ENCODE measurements at regions not wholly inside any gene's neighbourhood (a gene's known extent, or its start where the extent isn't known, plus 50 kb on each side); places are given as distances from the start of the nearest gene placed in this dataset.
A peak's percentile ranks its signal among the peaks of the same experiment; 100 is the strongest.

DNA sequence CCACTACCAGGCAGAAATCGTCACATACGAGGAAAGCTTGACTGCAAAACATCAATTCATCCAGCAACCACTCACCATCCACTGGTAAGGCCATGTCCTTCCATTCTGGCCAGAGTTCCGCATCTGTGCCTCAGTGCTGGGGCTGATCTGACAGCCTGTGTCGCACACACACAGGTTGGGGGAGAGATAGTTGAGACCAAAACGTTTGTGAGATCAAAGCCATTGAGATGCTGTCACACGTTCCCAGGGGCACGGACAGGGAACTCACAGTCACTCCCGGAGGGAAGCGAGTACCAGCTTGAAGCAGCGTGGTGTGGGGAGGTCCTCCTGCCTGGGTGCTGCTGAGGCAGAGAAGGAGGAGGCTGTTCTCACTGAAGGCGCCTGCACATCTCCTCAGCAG, 458.5 kb upstream of the SALL3 start:
- DNase-seq, result no peak

DNA sequence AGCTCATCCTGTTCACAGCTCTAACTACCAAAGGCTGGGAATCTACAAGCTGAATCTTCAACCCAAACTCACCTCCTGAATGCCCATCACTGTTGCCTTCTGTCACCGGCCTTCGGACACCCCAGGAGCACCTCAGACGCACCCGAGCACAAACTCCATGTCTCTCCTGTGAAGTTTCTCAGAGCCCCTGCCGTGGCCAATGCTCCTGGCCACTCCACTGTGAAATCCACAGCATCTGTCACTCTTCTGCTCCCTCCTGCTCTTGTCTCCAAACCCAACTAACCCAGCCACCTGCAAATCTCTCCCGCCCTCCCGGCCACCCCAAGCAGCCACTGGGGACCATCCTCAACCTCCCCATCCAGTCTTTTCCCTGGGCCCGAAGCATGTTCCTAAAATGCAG, 457.9 kb upstream of the SALL3 start:
- no peak for DNase-seq

DNA sequence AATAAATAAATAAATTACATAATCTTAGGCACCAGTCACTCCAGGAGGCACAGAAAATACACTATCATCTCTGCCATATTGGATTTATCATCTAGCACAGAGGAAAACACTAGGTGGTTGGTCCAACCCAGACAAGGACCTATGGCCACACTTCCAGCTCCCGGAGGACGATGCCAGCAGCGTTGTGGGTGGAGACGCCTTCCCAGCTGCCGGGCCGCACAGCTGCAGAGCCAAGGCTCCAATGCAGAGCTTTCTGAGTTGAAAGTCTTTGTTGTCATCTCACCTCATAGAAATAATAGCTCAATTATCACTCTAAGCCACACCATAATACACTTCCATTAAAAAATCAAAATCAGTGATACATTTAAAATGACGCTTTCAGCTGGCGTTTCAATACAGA, 457.1 kb upstream of the SALL3 start:
- no peak for DNase-seq

DNA sequence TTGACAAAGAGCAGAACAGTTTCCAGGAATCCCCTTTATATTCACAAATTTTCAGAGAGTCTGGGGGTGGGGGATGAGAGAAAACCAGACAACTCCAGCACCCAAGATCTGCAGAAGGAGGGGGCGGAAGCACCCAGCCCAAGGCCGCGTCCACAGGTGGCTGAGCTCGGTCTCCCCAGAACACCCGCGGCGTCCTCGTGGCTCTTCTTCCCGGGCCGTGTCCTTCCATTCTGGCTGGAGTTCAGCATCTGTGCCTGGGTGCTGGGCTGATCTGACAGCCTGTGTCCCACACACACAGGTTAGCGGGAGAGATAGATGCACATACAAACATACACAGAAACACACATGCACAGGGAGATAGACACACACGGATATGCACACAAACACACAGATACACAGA, 455.8 kb upstream of the SALL3 start:
- DNase-seq, result no peak

DNA sequence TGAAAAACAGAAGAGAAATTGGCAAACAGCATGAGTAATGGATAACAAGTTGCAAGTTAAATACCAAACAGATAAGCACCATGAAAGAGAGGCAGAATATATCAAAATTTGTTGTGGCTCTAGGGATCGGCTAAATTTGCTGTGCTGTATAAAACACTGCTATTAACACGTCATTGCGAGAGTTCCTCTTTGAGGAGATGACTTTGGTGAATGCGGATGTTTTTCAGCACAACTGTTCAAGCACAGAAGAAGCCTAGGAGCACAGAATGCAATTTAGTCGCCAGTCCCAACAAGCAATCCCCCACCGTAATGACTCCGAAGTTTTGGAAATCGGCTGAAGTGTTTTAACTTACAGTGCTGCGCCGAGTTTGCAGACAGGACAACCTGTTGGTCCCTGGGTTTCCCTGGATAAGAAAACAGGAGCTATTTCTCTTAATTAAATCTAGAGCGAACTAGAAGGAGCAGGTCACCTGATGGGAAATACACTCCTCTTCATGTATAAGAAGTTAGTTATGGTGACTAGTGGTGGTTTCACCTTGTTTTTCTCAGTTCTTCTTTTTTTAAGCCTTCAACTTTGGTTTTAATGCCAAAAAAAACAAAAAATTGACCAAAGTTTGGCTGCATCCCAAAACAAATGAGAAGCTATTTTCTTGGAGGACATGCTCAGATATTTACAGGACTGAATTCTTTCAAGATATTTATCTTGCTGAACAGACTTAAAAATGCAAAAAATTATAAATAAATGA, 454.1 kb upstream of the SALL3 start:
- no peak for DNase-seq

DNA sequence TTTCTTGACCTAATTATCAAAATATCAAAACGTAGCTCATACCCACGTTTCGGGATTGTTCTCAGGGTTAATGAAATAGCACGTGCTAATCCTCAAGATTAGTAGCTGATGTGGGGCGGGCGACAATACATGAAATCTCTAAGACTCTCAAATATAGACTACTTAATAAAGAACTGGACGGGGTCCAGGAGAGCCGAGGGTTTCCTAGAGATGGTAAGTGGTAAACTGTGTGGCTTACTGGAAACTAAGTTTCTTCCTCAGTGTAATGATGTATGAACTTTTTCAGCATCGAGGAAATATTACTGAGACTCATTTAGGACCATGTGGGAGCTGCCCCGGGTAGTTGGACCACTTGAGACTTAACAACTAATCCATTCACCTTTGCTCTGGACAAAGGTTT, 453.3 kb upstream of the SALL3 start:
- DNase-seq, result no peak

DNA sequence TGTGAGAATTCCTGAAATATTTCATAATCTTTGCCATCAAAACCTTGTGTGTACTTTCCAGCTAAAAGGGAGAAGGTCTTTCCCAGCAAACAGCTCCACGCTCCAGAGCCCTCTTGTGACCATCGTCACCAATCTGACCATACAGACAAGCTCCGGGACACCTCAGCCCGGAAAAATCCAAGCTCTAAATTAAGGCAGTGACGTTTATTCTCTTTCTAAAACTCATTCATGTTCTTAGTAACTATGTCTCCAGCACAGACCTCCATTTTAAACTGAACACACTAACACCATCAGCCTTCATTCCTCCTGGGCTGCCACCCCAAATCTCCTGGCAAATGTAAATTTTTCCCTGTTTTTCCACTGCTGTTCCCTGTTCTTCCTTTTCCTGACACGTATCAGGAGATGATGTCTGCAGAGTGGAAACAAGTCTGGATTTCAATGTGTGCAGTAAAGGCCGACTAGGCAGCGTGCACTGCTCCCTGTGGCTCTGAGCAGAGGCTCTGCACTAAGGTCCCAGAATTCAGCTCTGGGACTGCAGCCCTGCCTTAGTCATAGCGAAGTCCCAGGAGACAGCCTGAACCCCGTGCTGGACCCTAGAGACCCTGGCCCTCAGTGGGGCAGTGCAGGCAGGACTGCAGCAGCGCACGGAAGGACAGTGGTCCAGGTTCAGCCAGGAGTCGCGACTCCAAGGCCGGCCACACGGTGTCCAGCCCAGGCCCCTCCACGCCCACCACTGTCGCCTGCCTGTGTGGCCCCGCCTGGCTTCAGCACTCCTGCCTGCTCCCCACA, 452.5 kb upstream of the SALL3 start:
- DNase-seq, result no peak

DNA sequence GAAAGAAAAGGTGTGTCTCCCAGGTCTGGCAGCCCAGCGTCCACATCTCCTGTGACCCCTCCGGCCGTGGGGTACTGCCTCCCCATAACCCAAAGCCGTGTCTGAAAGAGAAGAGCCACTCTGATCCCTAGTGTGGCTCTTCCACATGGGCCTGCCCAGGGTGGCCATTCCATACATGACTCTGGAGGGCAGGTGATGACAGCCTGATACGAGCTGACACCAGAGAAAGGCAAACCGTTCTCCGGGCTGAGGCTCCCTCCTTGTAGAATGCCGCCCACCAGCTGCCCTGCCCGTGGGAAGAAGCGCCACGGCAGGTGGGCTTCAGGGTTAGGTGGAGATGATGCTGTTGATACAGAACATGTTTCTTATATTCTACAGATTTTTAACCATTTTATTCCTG, 451.6 kb upstream of the SALL3 start:
- no peak for DNase-seq

DNA sequence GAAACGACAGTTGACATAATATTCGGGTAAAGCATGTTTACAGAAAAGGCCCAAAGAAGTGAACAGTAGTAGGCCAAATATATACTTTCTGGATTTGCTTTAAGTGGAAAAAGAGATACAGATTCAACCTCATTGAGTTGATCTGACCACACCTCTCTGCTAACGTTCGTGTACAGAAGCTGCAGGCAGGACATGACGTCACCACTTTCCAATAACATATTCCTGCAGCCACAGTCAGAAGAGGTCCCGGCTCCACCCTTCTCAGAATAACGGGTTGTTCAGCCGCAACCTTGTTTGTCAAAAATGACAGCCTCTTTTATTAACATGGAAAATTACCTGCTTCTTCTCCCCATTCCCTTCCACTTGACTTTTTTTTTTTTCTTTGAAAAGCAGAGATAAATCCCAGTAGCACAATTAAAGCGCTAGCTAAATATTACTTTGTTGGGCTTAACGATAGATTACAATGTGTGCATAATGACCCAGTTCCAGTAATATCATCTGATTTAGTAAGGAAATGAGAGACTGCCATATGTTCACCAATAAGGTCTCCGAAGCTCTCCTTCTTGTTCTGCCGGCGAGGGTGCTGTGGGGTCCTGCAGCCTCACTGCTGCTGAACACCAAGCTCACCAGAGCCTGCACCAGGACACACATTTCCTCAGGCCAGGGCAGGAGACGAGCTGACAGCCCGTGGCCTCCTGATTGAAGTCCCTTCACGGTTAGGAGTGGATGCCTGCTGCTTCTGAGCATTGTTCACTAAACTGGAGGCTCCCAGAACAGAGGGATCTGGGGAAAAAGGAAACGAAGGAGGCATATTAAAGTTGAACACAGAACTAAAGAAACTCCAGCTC, 451.0 kb upstream of the SALL3 start:
- DNase-seq, result peak; percentile 15

DNA sequence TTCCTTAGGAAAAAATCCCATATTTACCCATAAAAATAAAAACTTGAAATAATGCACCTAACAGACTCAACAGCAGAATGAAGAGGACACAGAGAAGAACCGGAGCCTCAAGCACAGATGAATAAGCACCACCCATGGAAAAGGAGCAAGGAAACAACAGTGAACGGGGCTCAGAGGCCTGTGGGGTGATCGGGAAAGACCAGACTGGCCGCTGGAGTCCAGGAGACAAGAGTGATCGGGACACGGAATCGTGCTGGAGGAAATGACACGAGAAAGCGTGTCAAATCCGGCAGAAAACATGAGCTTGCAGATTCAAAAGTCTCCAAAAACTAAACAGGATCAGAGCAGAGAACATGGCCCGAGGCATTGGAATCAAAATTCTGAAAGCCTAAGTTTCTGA, 448.0 kb upstream of the SALL3 start:
- no peak for DNase-seq

DNA sequence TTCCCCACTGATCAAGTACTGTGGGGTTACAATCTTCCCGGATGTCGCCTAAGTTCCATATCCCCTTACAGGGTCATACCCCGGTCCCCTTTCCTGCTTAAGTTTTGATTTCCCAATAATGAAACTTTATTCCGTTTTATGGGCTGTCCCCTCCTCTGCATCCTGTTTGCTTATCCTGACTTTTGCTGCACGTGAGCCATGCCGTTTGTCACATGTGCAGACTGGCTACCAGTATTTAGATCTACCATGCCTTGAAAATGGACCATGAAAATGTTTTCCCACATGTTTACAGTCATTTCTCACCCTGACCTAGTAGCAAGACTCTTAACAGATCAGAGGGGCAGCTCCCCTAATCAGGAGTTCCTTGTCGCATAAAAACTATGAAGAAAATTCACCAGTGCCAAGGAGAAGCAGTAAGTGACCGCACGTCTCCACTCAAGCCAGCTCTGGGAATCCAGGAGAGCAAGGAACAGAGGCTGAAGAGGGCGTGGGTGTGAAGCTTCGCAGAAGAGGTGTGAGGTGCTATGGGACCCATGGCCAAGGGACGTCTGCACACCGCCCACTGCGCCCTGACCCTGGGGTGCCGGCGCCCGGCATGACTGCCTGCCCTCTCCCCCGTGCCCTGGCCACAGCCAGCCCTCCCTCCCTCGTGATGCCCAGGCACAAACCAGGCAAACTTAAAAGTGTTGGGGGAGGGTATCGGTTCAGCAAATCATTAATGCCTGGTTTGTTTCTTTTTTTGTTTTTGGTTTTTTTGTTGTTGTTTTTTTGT, 440.8 kb upstream of the SALL3 start:
- no peak for DNase-seq

DNA sequence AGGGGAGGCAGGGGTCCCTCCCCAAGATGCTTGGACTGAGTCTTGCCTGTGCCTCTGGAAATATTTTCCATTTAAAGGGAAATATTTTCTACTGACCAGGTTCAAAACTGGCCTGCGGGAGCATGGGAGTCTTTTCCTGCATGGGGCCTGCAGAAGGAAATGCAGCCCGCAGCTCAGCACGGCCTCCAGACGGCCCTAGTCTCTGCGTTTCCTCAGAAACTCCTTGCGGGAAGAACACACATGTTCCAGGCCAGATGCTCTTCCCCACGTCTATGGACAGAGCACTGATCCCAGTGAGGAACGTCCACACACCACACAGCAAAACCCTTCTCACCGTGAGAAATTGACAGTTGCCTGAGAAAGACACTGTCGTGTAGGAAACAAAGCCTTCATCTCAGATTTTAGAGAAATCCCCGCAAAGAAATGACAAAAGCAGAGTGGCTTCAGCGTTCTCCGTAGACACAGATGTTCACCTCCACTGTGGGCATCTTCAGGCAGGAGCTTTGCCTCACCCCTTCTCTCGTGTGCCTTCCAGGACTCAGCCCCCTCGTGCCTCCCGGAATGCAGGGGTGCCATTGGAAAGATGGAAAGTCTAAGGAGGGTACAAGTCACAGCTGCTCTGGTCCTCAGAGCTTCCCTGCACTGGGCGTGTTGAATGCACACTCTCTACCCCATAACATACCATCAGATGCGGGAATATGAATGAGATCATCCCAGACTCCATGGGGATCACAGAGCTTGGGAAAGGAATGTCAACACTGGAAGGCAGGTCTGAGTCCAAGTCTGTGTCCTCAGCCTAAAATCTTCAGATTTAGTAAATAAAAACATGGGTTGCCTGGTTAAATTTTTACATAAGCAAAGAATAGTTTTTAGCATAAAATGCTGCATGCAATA, 438.7 kb upstream of the SALL3 start:
- no peak for DNase-seq

DNA sequence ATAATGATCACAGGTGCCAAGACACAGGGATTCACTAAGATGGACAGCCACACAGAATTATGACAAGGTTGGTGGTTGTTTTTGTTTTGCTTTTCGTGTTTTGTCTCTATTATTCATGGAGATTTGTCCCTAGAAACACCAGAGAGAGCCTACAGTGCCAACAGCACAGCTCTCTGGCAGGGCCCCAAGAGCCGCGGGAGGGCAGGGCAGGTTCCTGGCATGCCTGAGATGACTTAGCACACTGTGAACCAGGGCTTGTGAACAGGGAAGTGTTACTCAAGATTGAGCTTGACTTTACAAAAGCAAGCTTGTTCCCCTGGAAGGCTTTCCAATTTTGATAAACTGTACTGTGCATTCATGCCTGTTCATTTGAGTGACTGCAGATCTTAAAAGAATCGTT, 437.4 kb upstream of the SALL3 start:
- no peak for DNase-seq

DNA sequence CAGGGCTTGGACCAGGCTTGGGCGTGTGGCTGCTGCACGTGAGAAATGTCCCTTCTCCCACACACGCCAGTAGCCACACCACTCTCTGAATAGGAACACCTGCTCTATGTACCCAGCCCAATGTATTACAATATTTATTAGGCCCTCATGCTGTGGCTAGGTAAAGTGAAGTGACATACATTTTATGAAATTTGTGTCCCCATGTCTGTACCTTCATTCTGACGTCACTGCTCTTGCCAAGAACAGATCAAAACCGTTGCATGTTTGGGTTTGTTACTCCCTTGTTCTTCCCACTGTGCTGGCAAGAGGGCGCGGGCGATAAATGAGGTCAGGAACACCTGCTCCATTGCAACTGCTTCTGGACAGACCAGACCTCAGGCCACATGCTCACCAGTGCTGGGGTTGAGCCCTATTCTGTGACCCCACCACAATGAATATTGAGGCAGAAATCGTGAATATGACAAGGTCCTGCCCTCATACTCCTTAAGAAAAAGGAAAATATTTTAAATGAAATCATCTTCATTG, 436.4 kb upstream of the SALL3 start:
- no peak for DNase-seq

DNA sequence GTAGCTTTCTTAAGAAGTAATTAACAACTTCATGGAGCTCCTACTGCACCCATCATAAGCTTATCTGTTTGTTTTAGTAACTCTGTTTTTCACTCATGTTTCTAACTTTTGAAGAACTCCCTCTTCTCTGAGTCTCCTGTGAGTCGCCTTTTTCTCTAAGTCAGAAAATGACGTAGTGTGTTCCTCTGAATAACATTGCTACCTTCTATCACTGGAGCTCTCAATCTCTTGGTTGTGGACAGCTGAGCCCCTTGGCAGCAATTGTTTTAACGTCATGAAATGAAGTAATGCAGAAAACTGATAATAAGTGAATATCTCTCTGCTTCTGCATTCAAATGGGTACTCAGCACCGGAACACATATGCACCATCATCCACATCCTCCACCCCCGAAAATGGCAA, 433.3 kb upstream of the SALL3 start:
- DNase-seq, result no peak

DNA sequence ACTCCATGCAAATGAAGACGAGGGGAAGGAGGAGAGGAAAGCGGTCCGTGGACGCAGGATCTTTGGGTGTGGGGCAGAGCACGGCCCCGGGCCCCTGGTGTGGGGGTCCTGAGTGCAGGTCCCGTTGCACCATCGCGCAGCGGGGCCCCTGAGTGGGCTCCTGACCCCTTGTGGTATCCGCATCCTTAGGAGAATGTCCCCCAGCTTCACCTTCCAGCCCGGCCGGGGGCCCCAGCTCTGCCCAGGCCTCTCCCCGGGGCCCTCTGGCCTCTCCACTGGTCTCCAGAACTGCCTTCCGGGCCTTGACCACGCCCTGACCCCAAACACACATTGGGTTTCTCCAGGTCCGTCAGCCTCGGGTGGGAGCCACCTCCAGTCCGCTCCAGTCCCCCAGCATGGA, 431.8 kb upstream of the SALL3 start:
- no peak for DNase-seq

DNA sequence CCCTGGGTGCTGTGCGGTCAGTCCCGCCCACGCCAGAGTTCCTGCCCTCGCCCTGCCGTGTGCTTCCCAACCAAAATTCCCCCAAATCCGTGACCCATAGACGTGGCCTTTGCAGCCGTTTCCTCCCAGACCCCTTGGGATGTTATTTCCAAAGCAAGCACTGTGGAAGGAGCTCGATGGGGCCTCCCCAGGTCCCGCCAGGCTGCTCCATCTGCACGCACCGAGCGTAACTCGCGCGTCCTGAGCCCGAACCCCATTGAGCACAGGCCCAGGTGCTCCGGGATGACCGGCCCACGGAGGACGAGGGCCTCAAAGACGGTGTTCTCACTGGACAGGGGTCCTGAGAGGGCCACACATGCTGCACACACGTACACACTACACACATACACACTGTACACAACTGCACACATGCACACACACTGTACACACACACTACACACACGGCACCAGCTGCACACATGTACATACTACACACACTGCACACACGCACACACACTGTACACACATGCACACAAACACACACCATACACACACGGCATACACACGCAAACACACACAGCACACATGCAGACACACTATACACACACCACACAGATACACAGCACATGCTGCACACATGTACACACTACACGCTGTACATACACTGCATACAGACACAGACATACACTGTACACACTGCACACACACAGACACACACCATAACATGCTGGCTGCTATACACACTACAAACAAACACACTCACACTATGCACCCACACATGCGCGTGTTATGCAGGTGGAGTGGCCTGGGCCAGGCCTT, 431.2 kb upstream of the SALL3 start:
- DNase-seq, result no peak

DNA sequence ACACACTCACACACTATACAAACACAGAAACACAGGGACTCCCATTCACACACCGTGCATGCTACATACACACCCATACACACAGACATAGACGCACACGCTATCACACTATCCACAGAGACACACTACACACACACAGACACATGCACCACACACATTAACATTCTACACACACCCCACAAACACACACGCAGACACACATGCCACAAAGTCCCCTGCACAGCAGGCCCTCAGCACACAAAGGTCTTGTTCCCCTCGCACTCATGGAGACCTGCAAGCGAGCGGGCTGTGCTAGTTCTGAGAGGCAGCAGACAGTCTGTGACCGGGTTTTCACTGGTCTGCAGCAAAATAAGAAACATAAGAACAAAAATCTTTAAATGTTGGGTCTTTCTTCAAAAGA, 429.6 kb upstream of the SALL3 start:
- DNase-seq, result no peak

DNA sequence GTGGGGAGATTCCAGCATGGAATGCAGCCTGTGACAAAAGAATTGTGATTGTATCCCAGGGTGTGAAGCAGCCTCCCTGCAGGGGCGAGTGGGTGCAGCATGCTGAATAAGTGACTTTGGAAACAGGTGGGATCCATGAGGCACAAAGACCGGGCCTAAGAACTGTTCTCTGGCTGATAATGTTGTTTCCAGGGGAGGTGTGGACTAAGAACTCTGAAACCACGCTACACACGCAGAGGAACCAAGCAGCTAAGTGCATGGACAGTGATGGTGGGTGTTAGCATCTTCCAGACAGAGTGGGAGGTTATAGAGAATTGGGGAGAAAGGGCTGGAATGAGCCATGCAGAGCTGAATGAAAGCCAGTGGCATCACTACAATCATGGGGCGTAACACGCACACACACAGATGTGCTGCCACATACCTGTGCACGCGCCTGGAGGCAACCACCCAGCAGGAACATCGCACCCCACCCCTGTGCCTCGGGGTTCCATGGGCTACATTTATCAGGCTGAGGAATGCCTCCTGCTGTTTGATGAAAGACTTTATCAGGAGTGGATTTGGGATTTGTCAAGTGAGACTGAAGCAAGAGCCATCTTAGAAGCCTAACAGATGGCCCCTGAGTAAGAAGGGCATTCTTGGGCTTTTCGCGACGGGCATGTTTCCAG, 424.5 kb upstream of the SALL3 start:
- no peak for DNase-seq

DNA sequence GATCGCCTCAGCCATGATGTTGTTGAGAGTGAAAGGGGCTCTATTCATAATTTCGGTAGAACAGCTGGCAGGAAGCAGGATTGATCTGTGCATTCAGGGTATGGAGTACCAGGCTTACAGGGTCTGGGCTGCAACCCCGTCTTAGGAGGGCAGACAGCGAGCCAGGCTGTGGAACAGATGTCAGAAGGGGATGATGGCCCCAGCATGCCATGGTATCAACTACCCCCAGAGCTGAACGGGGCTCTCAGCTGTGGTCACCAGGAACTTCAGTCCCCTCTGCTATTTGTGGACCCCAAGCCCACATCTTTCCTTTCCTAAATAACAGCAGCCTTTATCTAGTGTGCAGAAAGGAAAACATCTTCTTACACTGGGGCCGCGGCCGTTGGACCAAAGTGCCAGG, 422.2 kb upstream of the SALL3 start:
- no peak for DNase-seq

All from NCI-H510A (cell line).